ENCODE measurements at regions not wholly inside any gene's neighbourhood (a gene's known extent, or its start where the extent isn't known, plus 50 kb on each side); places are given as distances from the start of the nearest gene placed in this dataset.

DNA sequence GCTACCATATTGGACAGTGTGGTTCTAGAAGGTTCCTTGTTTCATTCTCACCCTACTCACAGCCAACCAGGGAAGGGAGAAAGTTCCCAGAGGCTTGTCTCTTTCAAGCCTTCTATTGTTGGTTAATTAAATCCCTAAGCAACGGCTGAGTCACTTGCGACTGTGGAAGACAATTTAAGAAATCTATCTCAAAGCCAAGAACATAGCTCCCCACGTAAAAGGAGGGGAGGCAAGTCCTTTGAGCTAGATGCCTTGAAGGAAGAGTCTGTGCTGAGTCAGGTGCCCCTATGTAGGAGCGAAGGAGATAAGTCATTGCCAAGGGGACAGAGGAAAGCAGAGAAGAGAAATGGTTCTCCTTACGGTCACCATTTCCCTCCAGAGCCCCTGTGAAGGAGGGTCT, 79.4 kb upstream of the PPP2R5A start:
- TF ChIP-seq POLR2AphosphoS5 (IDR thresholded peaks at IDR 0.05; ENCODE audit: insufficient read depth, low read depth, low read length) (no peak), POLR2A (IDR thresholded peaks at IDR 0.05; ENCODE audit: low read depth, low read length) (no peak), MYC (IDR thresholded peaks at IDR 0.05; ENCODE audit: low read depth, low read length) (no peak), EZH2 (IDR thresholded peaks at IDR 0.05; ENCODE audit: borderline replicate concordance, low read depth, low read length, severe bottlenecking) (no peak)
- TF ChIP-seq, protein P1, sequence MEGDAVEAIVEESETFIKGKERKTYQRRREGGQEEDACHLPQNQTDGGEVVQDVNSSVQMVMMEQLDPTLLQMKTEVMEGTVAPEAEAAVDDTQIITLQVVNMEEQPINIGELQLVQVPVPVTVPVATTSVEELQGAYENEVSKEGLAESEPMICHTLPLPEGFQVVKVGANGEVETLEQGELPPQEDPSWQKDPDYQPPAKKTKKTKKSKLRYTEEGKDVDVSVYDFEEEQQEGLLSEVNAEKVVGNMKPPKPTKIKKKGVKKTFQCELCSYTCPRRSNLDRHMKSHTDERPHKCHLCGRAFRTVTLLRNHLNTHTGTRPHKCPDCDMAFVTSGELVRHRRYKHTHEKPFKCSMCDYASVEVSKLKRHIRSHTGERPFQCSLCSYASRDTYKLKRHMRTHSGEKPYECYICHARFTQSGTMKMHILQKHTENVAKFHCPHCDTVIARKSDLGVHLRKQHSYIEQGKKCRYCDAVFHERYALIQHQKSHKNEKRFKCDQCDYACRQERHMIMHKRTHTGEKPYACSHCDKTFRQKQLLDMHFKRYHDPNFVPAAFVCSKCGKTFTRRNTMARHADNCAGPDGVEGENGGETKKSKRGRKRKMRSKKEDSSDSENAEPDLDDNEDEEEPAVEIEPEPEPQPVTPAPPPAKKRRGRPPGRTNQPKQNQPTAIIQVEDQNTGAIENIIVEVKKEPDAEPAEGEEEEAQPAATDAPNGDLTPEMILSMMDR (IDR thresholded peaks at IDR 0.05; ENCODE audit: extremely low read depth in 1 of 2, insufficient read depth in 1 of 2, low read depth in 1 of 2, low read length in 2 of 2) = no peak
